Duodenal mucosa (tissue), 2 donors: ENCODE measurements at regions not wholly inside any gene's neighbourhood (a gene's known extent, or its start where the extent isn't known, plus 50 kb on each side); places are given as distances from the start of the nearest gene placed in this dataset.

Experiments used
- H3K27ac ChIP-seq: one replicate; pipeline ENCODE4 v1.7.0; 2013; ENCODE audit warnings: low read depth, low read length
- H3K27me3 ChIP-seq, 2 donors: one replicate each; pipeline ENCODE4 v1.7.0; 2013; ENCODE audit warnings: low read length in 2 of 2, control low read depth in 1 of 2; ENCODE audit not compliant: insufficient read depth in 2 of 2, control insufficient read depth in 1 of 2
- H3K36me3 ChIP-seq, 2 donors: one replicate each; pipeline ENCODE4 v1.7.0; 2013; ENCODE audit warnings: low read length in 2 of 2, control low read depth in 1 of 2; ENCODE audit not compliant: insufficient read depth in 2 of 2, control insufficient read depth in 1 of 2
- H3K4me1 ChIP-seq, 2 donors: one replicate each; pipeline ENCODE4 v1.7.0; 2013; ENCODE audit warnings: low read length in 2 of 2, control low read depth in 1 of 2; ENCODE audit not compliant: insufficient read depth in 2 of 2, control insufficient read depth in 1 of 2
- H3K4me3 ChIP-seq, 2 donors: one replicate each; pipeline ENCODE4 v1.7.0; 2013; ENCODE audit warnings: low read length in 2 of 2, low read depth in 1 of 2
- H3K9ac ChIP-seq, 2 donors: one replicate each; pipeline ENCODE4 v1.7.0; 2013; ENCODE audit warnings: low read length in 2 of 2, low read depth in 1 of 2
- H3K9me3 ChIP-seq, 2 donors: one replicate each; pipeline ENCODE4 v1.7.0; 2013; ENCODE audit warnings: low read length in 2 of 2, control low read depth in 1 of 2; ENCODE audit not compliant: control insufficient read depth in 1 of 2

GRCh38 chr17:33785281-33785680, 469.8 kb upstream of the CCL2 start:
- Histone ChIP-seq H3K27ac (no peak overlapping the region), H3K4me1 (no peaks in the 10 kb centered on the region), H3K36me3 (no peaks in the 10 kb centered on the region), H3K27me3 (no peaks in the 10 kb centered on the region), H3K9ac (no peak overlapping the region), H3K9me3 (no peaks in the 10 kb centered on the region), H3K4me3 (no peak overlapping the region)

GRCh38 chr17:33786478-33786877, 468.6 kb upstream of the CCL2 start:
- no peak overlapping the region for H3K4me3 ChIP-seq
- no peak overlapping the region for H3K27ac ChIP-seq
- H3K4me1 ChIP-seq, result no peaks in the 10 kb centered on the region
- no peaks in the 10 kb centered on the region for H3K36me3 ChIP-seq
- no peak overlapping the region for H3K9ac ChIP-seq
- no peaks in the 10 kb centered on the region for H3K27me3 ChIP-seq
- H3K9me3 ChIP-seq, result no peaks in the 10 kb centered on the region

- H3K9me3 ChIP-seq, result no peaks in the 10 kb centered on the region
- no peaks in the 10 kb centered on the region for H3K4me1 ChIP-seq
- no peaks in the 10 kb centered on the region for H3K27me3 ChIP-seq
- H3K4me3 ChIP-seq, result no peak overlapping the region
- no peak overlapping the region for H3K27ac ChIP-seq
- no peaks in the 10 kb centered on the region for H3K36me3 ChIP-seq
- no peak overlapping the region for H3K9ac ChIP-seq
Observed at GRCh38 chr17:33789658-33790057, 465.4 kb upstream of the CCL2 start.

GRCh38 chr17:33797181-33797580, 457.9 kb upstream of the CCL2 start:
- no peaks in the 10 kb centered on the region for H3K4me1 ChIP-seq
- H3K27me3 ChIP-seq, result peaks cover 0 to 4% of the 10 kb centered on the region in 2 donors
- H3K36me3 ChIP-seq, result no peaks in the 10 kb centered on the region
- no peak overlapping the region for H3K9ac ChIP-seq
- H3K4me3 ChIP-seq, result no peak overlapping the region
- H3K27ac ChIP-seq, result no peak overlapping the region
- H3K9me3 ChIP-seq, result no peaks in the 10 kb centered on the region

GRCh38 chr17:33798308-33798707, 456.8 kb upstream of the CCL2 start:
- no peaks in the 10 kb centered on the region for H3K36me3 ChIP-seq
- no peak overlapping the region for H3K27ac ChIP-seq
- H3K4me1 ChIP-seq, result no peaks in the 10 kb centered on the region
- no peaks in the 10 kb centered on the region for H3K9me3 ChIP-seq
- no peak overlapping the region for H3K9ac ChIP-seq
- no peak overlapping the region for H3K4me3 ChIP-seq
- peaks cover 0 to 4% of the 10 kb centered on the region in 2 donors for H3K27me3 ChIP-seq

GRCh38 chr17:33802349-33803198, 452.5 kb upstream of the CCL2 start:
- Histone ChIP-seq H3K27ac (no peak overlapping the region), H3K9ac (no peak overlapping the region), H3K36me3 (no peaks in the 10 kb centered on the region), H3K27me3 (peaks cover 0 to 4% of the 10 kb centered on the region in 2 donors), H3K4me1 (no peaks in the 10 kb centered on the region), H3K9me3 (no peaks in the 10 kb centered on the region), H3K4me3 (no peak overlapping the region)

- Histone ChIP-seq H3K9me3 (no peaks in the 10 kb centered on the region), H3K27me3 (peaks cover 0 to 4% of the 10 kb centered on the region in 2 donors), H3K36me3 (no peaks in the 10 kb centered on the region), H3K4me3 (no peak overlapping the region), H3K9ac (no peak overlapping the region), H3K27ac (no peak overlapping the region), H3K4me1 (no peaks in the 10 kb centered on the region)
Observed at GRCh38 chr17:33803199-33803685, 451.8 kb upstream of the CCL2 start.

- H3K27me3 ChIP-seq, result peaks cover 0 to 4% of the 10 kb centered on the region in 2 donors
- no peaks in the 10 kb centered on the region for H3K36me3 ChIP-seq
- no peak overlapping the region for H3K9ac ChIP-seq
- H3K4me3 ChIP-seq, result no peak overlapping the region
- H3K4me1 ChIP-seq, result no peaks in the 10 kb centered on the region
- H3K27ac ChIP-seq, result no peak overlapping the region
- no peaks in the 10 kb centered on the region for H3K9me3 ChIP-seq
Observed at GRCh38 chr17:33803686-33804085, 451.4 kb upstream of the CCL2 start.

- Histone ChIP-seq H3K4me3 (no peak overlapping the region), H3K36me3 (no peaks in the 10 kb centered on the region), H3K9ac (no peak overlapping the region), H3K9me3 (no peaks in the 10 kb centered on the region), H3K27ac (no peak overlapping the region), H3K27me3 (peaks cover 0 to 4% of the 10 kb centered on the region in 2 donors), H3K4me1 (no peaks in the 10 kb centered on the region)
Observed at GRCh38 chr17:33804401-33804800, 450.7 kb upstream of the CCL2 start.

- Histone ChIP-seq H3K4me3 (no peak overlapping the region), H3K36me3 (no peaks in the 10 kb centered on the region), H3K27me3 (peaks cover 0 to 1% of the 10 kb centered on the region in 2 donors), H3K27ac (no peak overlapping the region), H3K9ac (no peak overlapping the region), H3K9me3 (no peaks in the 10 kb centered on the region), H3K4me1 (no peaks in the 10 kb centered on the region)
Observed at GRCh38 chr17:33806631-33807030, 448.5 kb upstream of the CCL2 start.
